Testis (tissue), 2 donors: ENCODE measurements at regions not wholly inside any gene's neighbourhood (a gene's known extent, or its start where the extent isn't known, plus 50 kb on each side); places are given as distances from the start of the nearest gene placed in this dataset.

ENCODE experiments used
- CTCF ChIP-seq, 3 experiments: fragments of 450-650 bp in 2 of 3; fragments of 200-600 bp in 1 of 3; sonication (generic) in 1 of 3; IDR thresholded peaks; one replicate each; pipeline ENCODE4 v1.5.1; 2016 to 2019; ENCODE audit warnings: antibody characterized with exemption in 3 of 3, mild to moderate bottlenecking in 2 of 3, moderate library complexity in 1 of 3
- POLR2A ChIP-seq: fragments of 450-650 bp; IDR thresholded peaks from one replicate; pipeline ENCODE4 v1.6.1; 2017; ENCODE audit warnings: antibody characterized with exemption, mild to moderate bottlenecking, moderate library complexity

GRCh38 chr3:94293793-94294195, 230.9 kb downstream of the NSUN3 start:
- TF ChIP-seq CTCF (IDR thresholded peaks at IDR 0.05) (no peak), POLR2A (no peak)
